C4-2B (cell line): ENCODE measurements at regions not wholly inside any gene's neighbourhood (a gene's known extent, or its start where the extent isn't known, plus 50 kb on each side); places are given as distances from the start of the nearest gene placed in this dataset.
"Not testable (repeated sequence)": the region's sequence is repeated elsewhere in the genome, so short reads cannot be mapped to it uniquely, and the experiment has no call there.

Source experiments
- H3K27ac ChIP-seq: fragments of 450-650 bp; 2 replicates; pipeline ENCODE4 v1.5.1; 2017
- CTCF ChIP-seq: fragments of 450-650 bp; conservative IDR thresholded peaks from 2 replicates; pipeline ENCODE4 v1.5.1; 2017; ENCODE audit warnings: mild to moderate bottlenecking
- ZFX ChIP-seq: fragments of 450-650 bp; IDR thresholded peaks from 2 replicates; pipeline ENCODE4 v1.6.1; 2017

GRCh38 chr4:23106516-23106915, 413.8 kb downstream of the GBA3 start:
- H3K27ac ChIP-seq: no peak overlapping the region
- TF ChIP-seq ZFX: no peak
- TF ChIP-seq CTCF: no peak

- H3K27ac ChIP-seq: no peak overlapping the region
These were observed 413.1 kb downstream of the GBA3 start for GRCh38 chr4:23105759-23106370.

GRCh38 chr4:23097251-23097650, 404.5 kb downstream of the GBA3 start:
- no peak overlapping the region for H3K27ac ChIP-seq
- no peak for TF ChIP-seq ZFX
- TF ChIP-seq CTCF: no peak

More at GRCh38 chr4:23105759-23106370, 413.1 kb downstream of the GBA3 start:
- TF ChIP-seq ZFX (no peak), CTCF (no peak)

- no peak for TF ChIP-seq ZFX
- TF ChIP-seq CTCF: no peak
- H3K27ac ChIP-seq: no peak overlapping the region
These were observed 399.0 kb downstream of the GBA3 start for GRCh38 chr4:23091711-23092110.

- no peak overlapping the region for H3K27ac ChIP-seq
- TF ChIP-seq ZFX (no peak), CTCF (no peak)
These were observed 392.5 kb downstream of the GBA3 start for GRCh38 chr4:23085249-23085568.

- no peak for TF ChIP-seq ZFX
- no peak for TF ChIP-seq CTCF
- H3K27ac ChIP-seq: no peak overlapping the region
These were observed 392.0 kb downstream of the GBA3 start for GRCh38 chr4:23084559-23085248.

- no peak overlapping the region for H3K27ac ChIP-seq
These were observed 390.7 kb downstream of the GBA3 start for GRCh38 chr4:23083391-23083790.

GRCh38 chr4:23080171-23080570, 387.4 kb downstream of the GBA3 start:
- H3K27ac ChIP-seq: not testable (repeated sequence)

More at GRCh38 chr4:23083391-23083790, 390.7 kb downstream of the GBA3 start:
- TF ChIP-seq CTCF: no peak
